RWPE1 (cell line): ENCODE measurements at regions not wholly inside any gene's neighbourhood (a gene's known extent, or its start where the extent isn't known, plus 50 kb on each side); places are given as distances from the start of the nearest gene placed in this dataset.
"Not testable (repeated sequence)": the region's sequence is repeated elsewhere in the genome, so short reads cannot be mapped to it uniquely, and the experiment has no call there.

ENCODE experiments used
- CTCF ChIA-PET: fragments of 350-600 bp; sonication (Branson Sonifier 250); formaldehyde crosslinking; extraction: SDS; loops from one replicate; lab custom pipeline; 2021; lab: Yijun Ruan, JAX
- POLR2A ChIA-PET: fragments of 400-600 bp; formaldehyde crosslinking; extraction: SDS; loops from one replicate; lab custom pipeline; 2020; ENCODE audit warnings: antibody characterized with exemption; ENCODE audit not compliant: low non-redundant PET; lab: Yijun Ruan, JAX
- DNase-seq: peaks from one replicate; pipeline ENCODE4 v3.0.0; 2012; ENCODE audit warnings: low spot score
- H3K27ac ChIP-seq: fragments of 450-650 bp; 2 replicates; pipeline ENCODE4 v1.5.1; 2017
- CTCF ChIP-seq: fragments of 450-650 bp; conservative IDR thresholded peaks from 2 replicates; pipeline ENCODE4 v1.5.1; 2017; ENCODE audit warnings: low read depth, mild to moderate bottlenecking

- H3K27ac ChIP-seq = no peak overlapping the region
- DNase-seq = no peak
- TF ChIP-seq CTCF = no peak
- CTCF ChIA-PET = no interaction called here
- POLR2A ChIA-PET = no interaction called here
Measured at GRCh38 chr10:16016688-16017087, 156.4 kb upstream of the MINDY3 start.

GRCh38 chr10:16020836-16021235 lies 160.5 kb upstream of the MINDY3 start:
- no peak for DNase-seq
- CTCF ChIA-PET = interaction anchor here (0.7 kb wide), 1 partner anchor 671 kb away, joined by 3 read pairs; no protein-coding TSS in a partner anchor
- no peak for TF ChIP-seq CTCF
- POLR2A ChIA-PET = no interaction called here
- H3K27ac ChIP-seq = no peak overlapping the region

GRCh38 chr10:16026832-16027231 lies 166.5 kb upstream of the MINDY3 start:
- DNase-seq, POLR2A ChIA-PET, H3K27ac ChIP-seq, CTCF ChIA-PET: not testable (repeated sequence)

GRCh38 chr10:16030562-16030961 lies 170.3 kb upstream of the MINDY3 start:
- ChIA-PET POLR2A (no interaction called here), CTCF (no interaction called here)
- no peak for TF ChIP-seq CTCF
- H3K27ac ChIP-seq = no peak overlapping the region
- DNase-seq = no peak

- POLR2A ChIA-PET = no interaction called here
- no peak for TF ChIP-seq CTCF
- DNase-seq = no peak
- CTCF ChIA-PET = no interaction called here
- no peak overlapping the region for H3K27ac ChIP-seq
Measured at GRCh38 chr10:16049050-16049449, 188.7 kb upstream of the MINDY3 start.

GRCh38 chr10:16049782-16050181 lies 189.5 kb upstream of the MINDY3 start:
- POLR2A ChIA-PET = no interaction called here
- CTCF ChIA-PET = no interaction called here
- no peak for DNase-seq
- no peak overlapping the region for H3K27ac ChIP-seq
- no peak for TF ChIP-seq CTCF

GRCh38 chr10:16063350-16063749 lies 203.0 kb upstream of the MINDY3 start:
- no peak overlapping the region for H3K27ac ChIP-seq
- POLR2A ChIA-PET = no interaction called here
- no peak for TF ChIP-seq CTCF
- CTCF ChIA-PET = interaction anchor here (0.6 kb wide), 1 partner anchor 50 kb away, joined by 3 read pairs; no protein-coding TSS in a partner anchor
- no peak for DNase-seq

- H3K27ac ChIP-seq, CTCF ChIA-PET, POLR2A ChIA-PET, DNase-seq: not testable (repeated sequence)
Measured at GRCh38 chr10:16083551-16083950, 223.2 kb upstream of the MINDY3 start.
